ENCODE measurements at regions not wholly inside any gene's neighbourhood (a gene's known extent, or its start where the extent isn't known, plus 50 kb on each side); places are given as distances from the start of the nearest gene placed in this dataset.
"Not testable (repeated sequence)": the region's sequence is repeated elsewhere in the genome, so short reads cannot be mapped to it uniquely, and the experiment has no call there.

- DNase-seq (ENCODE audit: low read depth in 2 of 2): no peak
These were observed 244.2 kb upstream of the FOXK1 start for GRCh38 chr7:4437916-4438315.

DNA sequence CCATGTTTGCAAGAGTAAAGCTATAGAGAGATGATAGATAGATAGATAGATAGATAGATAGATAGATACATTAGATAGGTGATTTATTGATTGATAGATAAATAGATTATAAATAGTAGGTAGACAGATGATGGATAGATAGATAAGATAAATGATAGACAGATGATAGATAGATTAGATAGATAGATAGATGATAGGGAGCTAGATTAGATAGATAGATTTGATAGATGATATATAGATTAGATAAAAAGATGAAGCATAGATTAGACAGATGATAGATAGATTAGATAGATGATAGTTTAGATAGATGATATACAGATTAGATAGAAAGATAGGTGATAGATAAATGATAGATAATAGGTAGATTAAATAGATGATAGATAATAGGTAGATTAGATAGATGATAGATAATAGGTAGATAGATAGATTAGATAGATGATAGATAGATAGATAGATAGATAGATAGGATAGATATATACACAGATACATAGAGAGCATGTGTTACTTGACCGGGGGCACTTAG lies 243.3 kb upstream of the FOXK1 start:
- no peak for DNase-seq (ENCODE audit: low read depth in 2 of 2)

DNA sequence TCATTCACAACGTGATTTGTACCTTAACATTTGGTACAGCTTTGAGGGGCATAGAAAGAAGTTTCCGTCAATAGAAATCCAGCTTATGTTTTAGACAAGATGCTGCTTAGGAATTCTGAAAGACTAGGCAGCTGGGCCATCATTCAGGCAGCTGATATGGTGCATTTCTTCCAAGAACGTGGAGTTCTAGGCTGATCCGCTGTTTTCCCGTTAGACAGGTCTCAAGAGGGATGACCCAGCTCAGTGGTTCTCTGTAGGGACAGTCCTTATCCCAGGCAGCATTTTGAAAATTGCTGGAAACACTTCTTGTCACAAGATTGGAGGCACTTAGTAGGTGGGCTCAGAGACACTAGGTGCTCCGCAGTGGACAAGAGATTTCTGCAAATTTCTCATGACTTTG lies 242.7 kb upstream of the FOXK1 start:
- DNase-seq (ENCODE audit: low read depth in 2 of 2): no peak

- no peak for DNase-seq (ENCODE audit: low read depth in 2 of 2)
These were observed 238.0 kb upstream of the FOXK1 start for GRCh38 chr7:4444106-4444505.

DNA sequence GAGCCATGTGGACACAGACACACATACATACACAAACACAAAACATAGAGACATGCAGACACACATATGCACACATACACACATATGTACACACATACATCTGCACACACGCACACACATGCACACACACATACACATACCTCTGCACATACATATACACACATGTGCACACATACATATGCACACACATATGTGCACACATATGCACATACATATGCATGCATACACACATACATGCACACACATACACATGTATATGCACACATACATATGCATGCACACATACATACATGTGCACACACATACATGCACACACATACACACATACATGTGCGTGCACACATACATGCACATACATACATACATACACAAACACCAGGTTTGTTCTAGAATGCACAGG lies 236.3 kb upstream of the FOXK1 start:
- no peak for DNase-seq (ENCODE audit: low read depth in 2 of 2)

GRCh38 chr7:4449263-4449662 lies 232.8 kb upstream of the FOXK1 start:
- DNase-seq (ENCODE audit: low read depth in 2 of 2): no peak

- no peak for DNase-seq (ENCODE audit: low read depth in 2 of 2)
These were observed 231.6 kb upstream of the FOXK1 start for GRCh38 chr7:4450483-4450882.

- no peak for DNase-seq (ENCODE audit: low read depth in 2 of 2)
These were observed 221.5 kb upstream of the FOXK1 start for GRCh38 chr7:4460597-4460996.

GRCh38 chr7:4461531-4461930 lies 220.6 kb upstream of the FOXK1 start:
- no peak for DNase-seq (ENCODE audit: low read depth in 2 of 2)

- no peak for DNase-seq (ENCODE audit: low read depth in 2 of 2)
These were observed 213.6 kb upstream of the FOXK1 start for GRCh38 chr7:4468320-4469102.

DNA sequence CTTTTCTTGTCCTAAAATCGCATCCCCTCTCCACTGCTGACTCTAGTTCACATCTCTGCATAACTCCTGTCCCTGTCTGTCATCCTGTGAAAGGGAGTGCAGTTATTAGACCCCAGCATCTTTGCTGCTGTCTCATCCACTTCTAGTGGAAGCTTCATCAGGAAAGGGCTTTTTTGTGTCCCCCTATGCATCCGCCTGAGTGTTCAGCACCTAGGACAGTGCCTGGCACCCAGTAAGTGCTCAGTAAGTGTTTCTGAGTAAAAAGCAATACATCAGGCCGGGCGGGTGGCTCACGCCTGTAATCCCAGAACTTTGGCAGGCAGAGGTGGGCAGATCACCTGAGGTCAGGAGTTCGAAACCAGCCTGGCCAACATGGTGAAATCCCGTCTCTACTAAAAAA lies 211.8 kb upstream of the FOXK1 start:
- DNase-seq (ENCODE audit: low read depth in 2 of 2): no peak

DNA sequence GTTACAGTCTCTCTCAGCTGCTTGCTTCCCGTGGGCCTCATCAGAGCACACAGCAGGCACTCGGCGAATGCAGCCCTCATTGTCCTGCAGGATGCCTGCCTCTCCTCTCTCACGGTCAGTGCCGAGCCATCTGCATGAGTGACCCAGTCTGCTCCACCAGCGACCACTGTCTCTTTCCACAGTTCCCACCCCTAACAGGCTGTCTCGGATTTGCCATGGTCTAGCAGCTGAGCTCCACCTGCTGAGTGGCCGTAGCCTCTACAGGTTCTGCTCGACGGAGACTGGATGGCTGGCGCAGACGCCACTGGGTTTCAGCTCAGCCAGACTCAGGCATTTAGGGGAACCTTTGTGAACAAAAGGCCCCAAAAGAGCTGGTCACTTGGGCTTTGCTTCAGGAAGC lies 209.4 kb upstream of the FOXK1 start:
- DNase-seq (ENCODE audit: low read depth in 2 of 2): no peak

DNA sequence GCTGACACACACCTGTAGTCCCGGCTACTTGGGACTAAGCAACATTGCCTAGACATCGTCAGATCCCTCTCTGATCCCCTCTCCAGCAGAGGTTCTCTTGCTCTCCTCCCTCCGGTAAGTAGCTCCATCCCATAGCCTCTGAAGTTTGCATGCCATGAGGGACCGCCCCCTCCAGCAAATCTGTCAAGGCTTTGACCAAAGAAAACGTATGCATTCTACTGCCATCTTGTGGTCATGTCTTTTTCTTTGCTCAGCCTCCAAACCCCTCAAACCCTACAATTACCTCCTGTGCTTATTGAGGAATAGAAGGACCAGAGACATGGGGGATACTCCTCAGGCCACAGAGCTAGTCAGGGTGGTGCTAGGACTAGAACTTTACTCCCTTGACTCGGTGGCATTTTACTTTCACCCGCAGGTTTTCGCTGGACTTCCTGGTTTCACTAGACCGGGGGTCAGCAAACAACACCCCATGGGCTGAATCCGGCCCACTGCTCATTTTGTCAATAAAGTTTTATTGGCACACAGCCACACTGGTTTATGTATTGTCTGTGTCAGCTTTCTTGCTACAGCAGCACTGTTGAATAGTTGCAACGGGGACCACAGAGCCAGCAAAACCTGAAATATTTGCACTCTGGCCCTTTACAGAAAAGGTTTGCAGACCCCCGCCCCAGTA lies 202.6 kb upstream of the FOXK1 start:
- peak in 1 of 2 experiments; percentile 4 for DNase-seq (ENCODE audit: low read depth in 2 of 2)

GRCh38 chr7:4480131-4480530 lies 202.0 kb upstream of the FOXK1 start:
- DNase-seq (ENCODE audit: low read depth in 2 of 2): not testable (repeated sequence)

DNA sequence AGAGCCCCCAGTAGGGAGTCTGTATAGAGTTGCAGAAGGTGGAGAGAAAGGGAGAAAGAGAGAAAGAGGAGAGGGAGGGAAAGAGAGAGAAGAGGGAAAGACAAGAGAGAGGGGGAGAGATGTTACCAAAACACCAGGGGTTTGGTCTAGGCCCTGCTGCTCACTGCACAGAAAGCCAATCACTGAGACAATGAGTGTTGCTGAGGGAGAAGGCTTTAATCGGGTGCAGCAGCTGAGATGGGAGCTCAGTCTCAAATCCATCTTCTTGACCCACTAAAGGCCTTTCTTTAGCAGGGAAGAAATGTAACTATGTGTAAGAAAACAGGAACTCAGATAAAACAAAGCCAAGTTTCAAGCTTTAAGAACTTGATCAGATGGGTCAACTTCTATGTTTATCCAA lies 198.2 kb upstream of the FOXK1 start:
- no peak for DNase-seq (ENCODE audit: low read depth in 2 of 2)

DNA sequence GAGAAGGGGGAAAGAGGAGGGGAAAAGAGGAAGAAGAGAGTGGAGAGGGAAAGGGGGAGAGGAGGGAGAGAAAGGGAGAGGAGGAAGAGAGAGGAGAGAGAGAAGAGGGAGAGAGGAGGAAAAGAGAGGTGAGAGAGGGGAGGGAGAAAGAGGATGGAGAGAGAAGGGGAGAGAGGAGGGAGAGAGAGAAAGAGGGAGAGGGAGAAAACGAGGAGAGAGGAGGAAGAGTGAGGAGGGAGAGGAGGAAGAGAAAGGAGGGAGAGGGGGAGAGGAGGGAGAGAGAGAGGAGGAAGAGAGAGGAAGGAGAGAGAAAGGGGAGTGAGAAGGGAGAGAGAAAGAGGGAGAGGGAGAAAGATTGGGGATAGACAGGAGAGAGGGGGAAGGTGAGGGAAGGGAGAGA lies 197.6 kb upstream of the FOXK1 start:
- no peak for DNase-seq (ENCODE audit: low read depth in 2 of 2)

DNA sequence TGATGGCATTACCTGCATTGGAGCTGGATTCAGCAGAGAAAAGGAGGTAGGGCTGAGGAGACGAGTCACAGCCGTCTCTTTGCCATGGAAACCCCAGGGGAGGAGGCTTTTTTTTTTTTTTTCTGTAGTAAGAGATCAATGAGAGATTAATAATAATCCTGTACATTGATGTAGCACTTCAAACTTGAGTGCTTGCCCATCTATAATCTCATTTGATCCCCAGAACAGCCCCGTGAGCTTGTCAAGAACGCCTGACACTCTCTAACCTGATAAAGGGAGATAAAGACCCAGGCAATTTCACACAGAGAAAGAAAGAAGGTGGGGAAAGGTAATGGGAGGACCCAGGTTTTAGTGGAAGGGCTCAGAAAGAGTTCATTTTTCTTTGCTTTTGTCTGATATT lies 195.2 kb upstream of the FOXK1 start:
- DNase-seq (ENCODE audit: low read depth in 2 of 2): no peak

- DNase-seq (ENCODE audit: low read depth in 2 of 2): not testable (repeated sequence)
These were observed 185.2 kb upstream of the FOXK1 start for GRCh38 chr7:4496911-4497310.

DNA sequence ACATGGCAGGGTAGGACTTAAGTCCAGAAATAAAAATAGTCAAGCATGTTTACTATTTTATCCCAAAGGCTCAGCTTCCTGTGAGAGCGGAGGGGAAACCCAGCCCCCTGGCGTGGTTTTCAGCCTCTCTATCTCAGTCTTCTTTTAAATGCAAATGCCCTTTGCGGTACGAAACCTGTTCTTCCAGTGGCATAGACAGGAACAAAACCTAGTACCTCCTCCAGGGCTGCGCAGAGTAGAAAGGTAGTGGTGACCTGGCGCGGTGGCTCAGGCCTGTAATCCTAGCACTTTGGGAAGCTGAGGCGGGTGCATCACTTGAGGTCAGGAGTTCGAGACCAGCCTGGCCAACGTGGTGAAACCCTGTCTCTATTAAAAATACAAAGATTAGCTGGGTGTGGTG lies 181.3 kb upstream of the FOXK1 start:
- no peak for DNase-seq (ENCODE audit: low read depth in 2 of 2)

DNA sequence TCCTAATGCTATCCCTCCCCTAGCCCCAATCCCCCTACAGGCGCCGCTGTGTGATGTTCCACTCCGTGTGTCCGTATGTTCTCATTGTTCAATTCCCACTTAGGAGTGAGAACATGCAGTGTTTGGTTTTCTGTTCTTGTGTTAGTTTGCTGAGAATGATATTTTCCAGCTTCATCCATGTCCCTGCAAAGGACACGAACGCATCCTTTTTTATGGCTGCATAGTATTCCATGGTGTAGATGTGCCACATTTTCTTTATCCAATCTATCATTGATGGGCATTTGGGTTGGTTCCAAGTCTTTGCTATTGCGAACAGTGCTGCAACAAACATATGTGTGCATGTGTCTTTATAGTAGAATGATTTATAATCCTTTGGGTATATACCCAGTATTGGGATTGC lies 174.2 kb upstream of the FOXK1 start:
- DNase-seq (ENCODE audit: low read depth in 2 of 2): not testable (repeated sequence)

GRCh38 chr7:4513450-4513849 lies 168.6 kb upstream of the FOXK1 start:
- DNase-seq (ENCODE audit: low read depth in 2 of 2): no peak

DNA sequence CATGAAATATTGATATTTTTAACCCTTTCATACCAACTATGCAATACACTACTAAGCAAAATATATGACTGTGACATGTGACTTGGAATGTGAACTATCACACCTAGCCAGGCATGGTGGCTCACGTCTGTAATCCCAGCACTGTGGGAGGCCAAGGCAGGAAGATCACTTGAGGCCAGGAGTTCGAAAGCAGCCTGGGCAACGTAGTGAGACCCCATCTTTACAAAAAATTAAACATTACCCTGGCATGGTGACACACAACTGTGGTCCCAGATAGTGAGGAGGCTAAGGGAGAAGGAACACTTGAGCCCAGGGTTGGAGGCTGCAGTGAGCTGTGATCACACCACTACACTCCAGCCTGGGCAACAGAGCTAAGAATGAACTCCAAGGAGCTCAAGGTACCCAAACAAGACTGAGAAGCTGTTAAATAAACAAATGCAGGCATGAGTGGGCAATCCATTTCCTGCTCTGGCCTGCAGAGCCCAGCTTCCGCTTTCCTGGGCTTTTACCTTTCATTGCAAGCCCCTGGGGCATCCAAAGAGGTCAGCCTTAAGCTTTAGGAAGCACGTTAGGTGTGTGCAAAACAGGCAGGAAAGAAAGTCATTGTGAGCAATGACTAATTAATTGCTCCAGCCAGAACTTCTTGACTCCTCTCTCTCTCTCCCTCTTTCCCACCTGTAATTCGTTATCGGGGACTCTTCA lies 162.1 kb upstream of the FOXK1 start:
- DNase-seq (ENCODE audit: low read depth in 2 of 2): no peak

GRCh38 chr7:4523219-4523618 lies 158.9 kb upstream of the FOXK1 start:
- no peak for DNase-seq (ENCODE audit: low read depth in 2 of 2)
